GM06990 (cell line): ENCODE measurements at regions not wholly inside any gene's neighbourhood (a gene's known extent, or its start where the extent isn't known, plus 50 kb on each side); places are given as distances from the start of the nearest gene placed in this dataset.

Experiments used
- DNase-seq: peaks from one replicate; pipeline ENCODE4 v3.0.0-alpha.2; 2011; ENCODE audit not compliant: insufficient read length; ENCODE audit errors: extremely low read depth
- H3K27me3 ChIP-seq: replicated peaks from 2 replicates; pipeline ENCODE4 v1.6.0; 2011; ENCODE audit warnings: low read length; ENCODE audit not compliant: control insufficient read depth, insufficient read depth
- H3K36me3 ChIP-seq: 2 replicates; pipeline ENCODE4 v1.5.1; 2011; ENCODE audit warnings: low read length; ENCODE audit not compliant: control insufficient read depth, insufficient read depth
- H3K4me3 ChIP-seq: replicated peaks from 2 replicates; pipeline ENCODE4 v1.5.1; 2011; ENCODE audit warnings: low read depth, mild to moderate bottlenecking, control low read depth, low read length
- TF ChIP-seq, protein P1 (sequence below): IDR thresholded peaks from 2 replicates; pipeline ENCODE4 v1.5.1; 2011; ENCODE audit warnings: low read length, control low read depth, mild to moderate bottlenecking, inconsistent platforms; ENCODE audit not compliant: insufficient read depth, poor library complexity, severe bottlenecking

DNA sequence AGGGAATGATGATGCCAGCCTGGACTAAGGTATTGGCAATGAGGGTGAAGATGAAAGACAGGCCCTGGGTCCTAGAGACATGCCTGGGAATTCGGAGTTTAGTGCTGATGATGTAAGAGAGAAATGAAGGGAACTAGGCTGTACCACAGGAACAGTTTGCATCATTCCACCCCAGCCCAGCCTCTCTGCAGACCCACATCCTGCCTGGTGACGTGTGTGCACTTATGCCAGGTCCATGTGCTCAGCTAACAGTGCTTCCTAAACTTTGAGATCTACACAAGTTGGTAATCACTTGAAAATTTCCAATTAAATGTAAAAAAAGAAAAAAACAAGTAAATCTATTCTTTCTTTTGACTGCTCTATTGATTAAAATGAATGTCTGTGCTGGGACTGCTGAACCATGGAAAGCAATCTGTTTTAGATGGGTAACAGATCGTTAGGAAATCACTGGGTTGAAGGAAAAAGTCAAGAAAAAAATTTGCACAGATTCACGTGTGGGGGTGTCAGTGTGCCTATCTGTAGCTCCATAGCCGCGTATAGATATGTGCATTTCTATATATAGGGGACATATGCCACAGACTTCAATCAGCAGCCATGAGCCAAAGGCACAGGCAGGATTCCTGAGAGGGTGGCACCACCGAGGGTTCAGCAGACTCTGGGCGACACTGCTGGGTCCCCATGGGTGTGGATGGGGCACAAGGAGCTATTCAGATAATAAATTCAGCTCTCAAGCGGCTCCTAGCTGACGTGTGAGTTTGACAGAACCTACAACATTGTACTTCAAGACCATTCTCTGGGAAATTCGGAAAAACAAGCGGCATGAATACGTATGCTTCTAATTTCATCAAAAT is 131.1 kb upstream of the OPCML start:
- no peaks in the 10 kb centered on the region for H3K36me3 ChIP-seq
- no peaks in the 10 kb centered on the region for H3K27me3 ChIP-seq
- no peak overlapping the region for H3K4me3 ChIP-seq
- TF ChIP-seq, protein P1, sequence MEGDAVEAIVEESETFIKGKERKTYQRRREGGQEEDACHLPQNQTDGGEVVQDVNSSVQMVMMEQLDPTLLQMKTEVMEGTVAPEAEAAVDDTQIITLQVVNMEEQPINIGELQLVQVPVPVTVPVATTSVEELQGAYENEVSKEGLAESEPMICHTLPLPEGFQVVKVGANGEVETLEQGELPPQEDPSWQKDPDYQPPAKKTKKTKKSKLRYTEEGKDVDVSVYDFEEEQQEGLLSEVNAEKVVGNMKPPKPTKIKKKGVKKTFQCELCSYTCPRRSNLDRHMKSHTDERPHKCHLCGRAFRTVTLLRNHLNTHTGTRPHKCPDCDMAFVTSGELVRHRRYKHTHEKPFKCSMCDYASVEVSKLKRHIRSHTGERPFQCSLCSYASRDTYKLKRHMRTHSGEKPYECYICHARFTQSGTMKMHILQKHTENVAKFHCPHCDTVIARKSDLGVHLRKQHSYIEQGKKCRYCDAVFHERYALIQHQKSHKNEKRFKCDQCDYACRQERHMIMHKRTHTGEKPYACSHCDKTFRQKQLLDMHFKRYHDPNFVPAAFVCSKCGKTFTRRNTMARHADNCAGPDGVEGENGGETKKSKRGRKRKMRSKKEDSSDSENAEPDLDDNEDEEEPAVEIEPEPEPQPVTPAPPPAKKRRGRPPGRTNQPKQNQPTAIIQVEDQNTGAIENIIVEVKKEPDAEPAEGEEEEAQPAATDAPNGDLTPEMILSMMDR = no peak
- DNase-seq = no peak

DNA sequence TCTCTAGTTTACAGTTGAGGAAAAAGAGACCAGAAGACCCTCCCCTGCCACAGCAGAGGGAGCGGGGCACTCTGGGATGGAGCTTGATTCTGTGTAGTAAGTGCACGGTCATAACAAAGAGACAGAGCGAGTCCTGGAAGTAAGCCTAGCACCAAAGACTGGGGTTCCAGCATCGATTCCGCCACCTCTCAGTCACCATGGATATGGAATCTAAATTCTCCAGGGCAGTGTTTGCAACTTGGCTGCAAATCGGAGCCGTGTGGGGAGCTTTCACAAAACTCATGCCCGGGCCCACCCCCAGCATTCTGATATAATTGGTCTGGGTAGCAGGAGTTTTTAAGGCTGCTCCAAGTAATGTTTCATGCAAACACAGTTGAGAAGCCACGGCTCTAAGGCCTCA is 129.5 kb upstream of the OPCML start:
- Histone ChIP-seq H3K36me3 (no peaks in the 10 kb centered on the region), H3K27me3 (no peaks in the 10 kb centered on the region), H3K4me3 (no peak overlapping the region)
- TF ChIP-seq, protein P1 = no peak
- no peak for DNase-seq

DNA sequence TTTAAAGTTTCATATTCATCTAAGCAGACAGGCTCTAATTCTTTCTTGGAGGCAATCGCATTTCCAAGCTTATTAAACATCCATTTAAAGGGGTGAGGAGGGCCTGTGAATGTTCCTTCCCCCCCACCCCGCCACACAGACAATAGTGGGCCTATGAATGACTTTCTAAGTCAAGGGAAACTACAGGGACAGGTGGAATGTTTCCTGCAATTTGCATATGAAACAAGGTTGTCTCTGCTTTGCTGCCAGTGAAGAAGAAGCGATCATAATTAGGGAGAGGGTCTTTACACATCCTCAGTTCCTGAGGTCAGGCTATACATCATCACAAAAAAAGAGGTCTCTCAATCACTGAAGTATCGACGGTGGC is 127.9 kb upstream of the OPCML start:
- no peak for DNase-seq
- Histone ChIP-seq H3K4me3 (no peak overlapping the region), H3K36me3 (no peaks in the 10 kb centered on the region), H3K27me3 (no peaks in the 10 kb centered on the region)
- TF ChIP-seq, protein P1 = no peak

DNA sequence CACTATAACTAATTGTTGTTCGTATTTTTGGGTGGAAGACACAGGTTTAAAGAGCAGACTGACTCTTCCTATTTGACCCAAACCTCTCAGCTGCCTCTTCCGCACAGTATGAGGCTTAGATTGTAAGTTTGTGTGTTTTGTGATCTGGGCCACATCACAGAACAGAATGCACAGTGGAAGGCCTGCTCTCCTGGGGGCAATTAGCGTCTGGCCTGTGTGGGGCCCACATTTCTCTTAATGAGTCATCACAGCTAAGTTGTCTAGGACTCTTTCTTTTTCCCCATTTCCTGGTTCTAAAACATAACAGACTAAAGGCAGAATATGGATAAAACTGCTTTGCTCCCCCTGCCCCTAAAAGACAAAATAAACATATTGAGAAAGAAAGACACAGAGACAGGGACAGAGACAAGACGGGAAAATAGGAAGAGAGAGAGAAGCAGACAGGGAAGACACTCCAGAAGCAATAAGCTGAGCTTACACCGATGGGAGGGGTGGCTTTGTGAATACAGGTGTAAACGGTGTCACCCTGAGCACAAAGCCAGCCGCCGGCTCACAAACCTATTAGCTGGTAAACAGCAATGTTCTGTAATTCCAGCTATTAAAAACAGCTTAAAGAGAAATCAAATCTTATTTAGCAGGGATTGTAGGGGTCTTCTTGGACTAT is 127.4 kb upstream of the OPCML start:
- H3K4me3 ChIP-seq = no peak overlapping the region
- no peaks in the 10 kb centered on the region for H3K27me3 ChIP-seq
- no peak for DNase-seq
- no peaks in the 10 kb centered on the region for H3K36me3 ChIP-seq
- TF ChIP-seq, protein P1 = no peak

DNA sequence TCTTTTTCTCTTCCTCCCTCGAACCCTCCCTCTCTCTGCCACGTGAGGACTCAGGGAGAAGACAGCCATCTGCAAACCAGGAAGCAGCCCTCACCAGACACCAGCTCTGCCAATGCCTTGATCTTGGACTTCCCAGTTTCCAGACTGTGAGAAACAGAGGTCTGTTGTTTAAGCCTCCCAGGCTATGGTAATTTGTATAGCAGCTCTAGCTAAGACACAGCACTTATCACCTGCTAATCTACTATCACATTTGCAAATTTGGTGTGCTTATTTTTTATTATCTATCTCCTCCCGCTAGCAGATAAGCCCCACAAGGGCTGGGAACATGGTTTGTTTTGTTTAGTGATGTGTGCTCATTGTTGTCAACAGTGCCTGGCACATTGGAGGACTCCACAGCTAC is 124.8 kb upstream of the OPCML start:
- H3K36me3 ChIP-seq = no peaks in the 10 kb centered on the region
- TF ChIP-seq, protein P1 = no peak
- no peak for DNase-seq
- no peaks in the 10 kb centered on the region for H3K27me3 ChIP-seq
- H3K4me3 ChIP-seq = no peak overlapping the region
